Upper lobe of left lung (tissue), 6 donors: ENCODE measurements at regions not wholly inside any gene's neighbourhood (a gene's known extent, or its start where the extent isn't known, plus 50 kb on each side); places are given as distances from the start of the nearest gene placed in this dataset.
A peak's percentile ranks its signal among the peaks of the same experiment; 100 is the strongest.

Experiments used
- ATAC-seq, 2 donors: fragments of 200-7000 bp; cut with Tn5 transposase; one replicate each; pipeline ENCODE4 v1.9.1; 2022; ENCODE audit warnings: mild to moderate bottlenecking in 2 of 2, moderate library complexity in 2 of 2; ENCODE audit not compliant: low FRiP score in 2 of 2
- DNase-seq, 2 donors: peaks; one replicate each; pipeline ENCODE4 v3.0.0-alpha.2; 2019 to 2020
- H3K27ac ChIP-seq, 4 donors: fragments of 200-600 bp; sonication (generic); one replicate each; pipeline ENCODE4 v1.5.1; 2016 to 2019
- H3K27me3 ChIP-seq, 4 donors: fragments of 200-600 bp; sonication (generic); one replicate each; pipeline ENCODE4 v1.5.1; 2017 to 2019
- H3K36me3 ChIP-seq, 4 donors: fragments of 200-600 bp; sonication (generic); one replicate each; pipeline ENCODE4 v1.5.1; 2016 to 2019
- H3K4me1 ChIP-seq, 4 donors: fragments of 200-600 bp; sonication (generic); one replicate each; pipeline ENCODE4 v1.5.1; 2018 to 2019
- H3K4me3 ChIP-seq, 4 donors: fragments of 200-600 bp; sonication (generic); one replicate each; pipeline ENCODE4 v1.5.1; 2017 to 2019; ENCODE audit warnings: mild to moderate bottlenecking in 2 of 4, moderate library complexity in 1 of 4
- H3K9me3 ChIP-seq, 4 donors: fragments of 200-600 bp; sonication (generic); one replicate each; pipeline ENCODE4 v1.5.1; 2018 to 2019
- EP300 ChIP-seq, 4 donors: sonication (generic); formaldehyde crosslinking; IDR thresholded peaks; one replicate each; pipeline ENCODE4 v1.5.1; 2017; ENCODE audit warnings: antibody characterized with exemption in 4 of 4, control low read depth in 2 of 4
- POLR2A ChIP-seq, 4 donors: fragments of 450-650 bp; IDR thresholded peaks; one replicate each; pipeline ENCODE4 v1.5.1; 2016 to 2017; ENCODE audit warnings: antibody characterized with exemption in 4 of 4, mild to moderate bottlenecking in 2 of 4
- POLR2AphosphoS5 ChIP-seq, 2 donors: sonication (generic); formaldehyde crosslinking; IDR thresholded peaks; one replicate each; pipeline ENCODE4 v1.5.1; 2017; ENCODE audit warnings: antibody characterized with exemption in 2 of 2
- WGBS, 2 donors: methylation state at CpG; one replicate each; pipeline ENCODE4 v1.1.5; 2017 to 2018; 5-methylcytosine and 5-hydroxymethylcytosine counted together
- TF ChIP-seq, protein P1 (sequence below), 6 experiments: fragments of 450-650 bp in 4 of 6; fragments of 200-600 bp in 2 of 6; sonication (generic) in 2 of 6; IDR thresholded peaks; one replicate each; pipeline ENCODE4 v1.5.1; 2016 to 2019; ENCODE audit warnings: antibody characterized with exemption in 6 of 6
- donor health status: DM: no; HTN: no; CAD: no; lungs with moderate emphysema.
- donor health status: DM: no; HTN: yes; CAD: no; lungs with severe emphysema.

DNA sequence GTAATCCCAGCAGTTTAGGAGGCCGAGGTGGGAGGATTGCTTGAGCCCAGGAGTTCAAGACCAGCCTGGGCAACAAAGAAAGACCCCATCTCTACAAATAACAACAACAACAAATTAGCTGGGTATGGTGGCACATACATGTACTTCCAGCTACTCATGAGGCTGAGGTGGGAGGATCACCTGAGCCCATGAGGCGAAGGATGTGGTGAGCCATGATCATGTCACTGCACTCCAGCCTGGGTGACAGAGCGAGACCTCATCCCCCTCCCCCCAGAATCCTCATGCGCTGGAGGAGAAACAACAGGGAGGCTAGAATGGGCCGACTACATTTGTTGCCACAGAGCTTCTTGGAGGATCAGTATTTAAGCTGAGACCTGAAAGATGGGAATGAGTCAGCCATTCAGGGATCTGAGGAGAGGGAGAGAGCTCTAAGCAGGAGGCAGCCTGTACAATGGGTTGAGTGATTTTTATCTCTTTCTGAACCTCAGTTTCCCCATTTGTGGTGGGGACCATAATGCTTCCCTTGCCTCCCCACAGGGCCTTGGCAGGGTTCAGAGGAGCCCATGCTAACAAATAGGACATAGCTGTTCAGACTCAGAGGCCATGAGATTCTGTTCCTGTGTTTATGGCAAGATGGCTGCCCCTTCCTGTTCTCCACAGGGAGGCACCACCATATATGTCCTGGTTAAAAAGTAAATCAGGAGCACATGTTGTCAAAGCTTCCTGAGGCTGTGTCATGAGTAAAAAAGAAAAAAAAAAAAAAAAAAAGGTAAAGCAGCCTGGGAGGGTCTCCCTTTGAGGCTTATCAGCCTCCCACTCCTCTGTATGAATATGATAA, 131.4 kb upstream of the HAAO start:
- WGBS, 2 donors: 52 to 75% methylated on average over 5 of the region's 5 CpGs
- DNase-seq (no peak), ATAC-seq (no peak)
- Histone ChIP-seq H3K27me3 (peaks cover 0 to 2% (median 0%) of the 10 kb centered on the region in 4 donors), H3K27ac (peak overlapping the region; percentile 75 to 86 (median 82)), H3K4me3 (no peak overlapping the region), H3K4me1 (peaks cover 62 to 71% (median 62%) of the 10 kb centered on the region in 4 donors), H3K9me3 (no peaks in the 10 kb centered on the region), H3K36me3 (no peaks in the 10 kb centered on the region)
- TF ChIP-seq, protein P1, sequence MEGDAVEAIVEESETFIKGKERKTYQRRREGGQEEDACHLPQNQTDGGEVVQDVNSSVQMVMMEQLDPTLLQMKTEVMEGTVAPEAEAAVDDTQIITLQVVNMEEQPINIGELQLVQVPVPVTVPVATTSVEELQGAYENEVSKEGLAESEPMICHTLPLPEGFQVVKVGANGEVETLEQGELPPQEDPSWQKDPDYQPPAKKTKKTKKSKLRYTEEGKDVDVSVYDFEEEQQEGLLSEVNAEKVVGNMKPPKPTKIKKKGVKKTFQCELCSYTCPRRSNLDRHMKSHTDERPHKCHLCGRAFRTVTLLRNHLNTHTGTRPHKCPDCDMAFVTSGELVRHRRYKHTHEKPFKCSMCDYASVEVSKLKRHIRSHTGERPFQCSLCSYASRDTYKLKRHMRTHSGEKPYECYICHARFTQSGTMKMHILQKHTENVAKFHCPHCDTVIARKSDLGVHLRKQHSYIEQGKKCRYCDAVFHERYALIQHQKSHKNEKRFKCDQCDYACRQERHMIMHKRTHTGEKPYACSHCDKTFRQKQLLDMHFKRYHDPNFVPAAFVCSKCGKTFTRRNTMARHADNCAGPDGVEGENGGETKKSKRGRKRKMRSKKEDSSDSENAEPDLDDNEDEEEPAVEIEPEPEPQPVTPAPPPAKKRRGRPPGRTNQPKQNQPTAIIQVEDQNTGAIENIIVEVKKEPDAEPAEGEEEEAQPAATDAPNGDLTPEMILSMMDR (IDR thresholded peaks at IDR 0.05): no peak
- no peak for TF ChIP-seq POLR2A (IDR thresholded peaks at IDR 0.05)

DNA sequence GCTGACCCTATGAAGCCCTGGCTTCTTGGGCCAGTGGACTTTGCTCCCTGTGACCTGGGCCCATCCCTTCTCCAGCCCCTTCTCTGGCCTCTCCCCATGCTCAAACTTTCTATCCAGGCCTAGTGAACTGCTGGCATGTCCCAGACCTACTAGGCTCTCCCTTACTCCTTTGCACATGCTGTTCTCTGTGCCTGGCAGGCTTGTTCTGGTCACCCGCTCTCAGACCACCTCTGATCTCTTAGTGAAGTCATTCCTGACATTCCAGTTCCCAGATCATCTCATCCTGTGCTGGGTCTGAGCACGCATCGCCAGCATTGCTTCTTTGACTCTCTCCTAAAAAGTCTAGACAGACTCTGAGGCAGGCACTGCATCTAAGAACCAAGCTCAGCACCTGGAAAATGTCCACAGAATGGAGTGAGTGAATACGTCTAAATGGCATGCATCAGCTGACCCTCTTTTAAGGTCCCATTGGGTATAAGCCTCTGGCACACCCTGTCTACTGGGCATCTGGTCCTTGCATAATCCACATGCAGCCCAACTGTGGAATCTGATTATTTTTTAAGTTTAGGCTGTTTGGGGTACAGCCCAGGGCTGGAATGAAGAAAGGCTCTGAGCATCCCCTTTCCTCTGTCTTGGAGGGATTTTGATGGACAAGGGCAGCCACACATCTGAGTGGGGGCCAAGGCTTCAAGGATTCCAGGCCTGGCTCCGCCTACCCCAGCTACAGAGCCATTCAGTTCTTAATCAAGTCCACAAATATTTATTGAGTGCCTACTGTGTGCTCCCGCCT, 130.6 kb upstream of the HAAO start:
- DNase-seq: no peak
- Histone ChIP-seq H3K9me3 (no peaks in the 10 kb centered on the region), H3K4me3 (no peak overlapping the region), H3K27ac (peak overlapping the region; percentile 75 to 86 (median 82)), H3K4me1 (peaks cover 54 to 68% (median 59%) of the 10 kb centered on the region in 4 donors), H3K36me3 (no peaks in the 10 kb centered on the region), H3K27me3 (peaks cover 0 to 2% (median 0%) of the 10 kb centered on the region in 4 donors)
- ATAC-seq: peak in 1 of 2 donors; percentile 76
- WGBS, 2 donors: 76 to 84% methylated on average over 5 to 6 of the region's 6 CpGs
- TF ChIP-seq POLR2A (IDR thresholded peaks at IDR 0.05) (no peak), EP300 (IDR thresholded peaks at IDR 0.05) (peak in 1 of 4 donors; percentile 22)

DNA sequence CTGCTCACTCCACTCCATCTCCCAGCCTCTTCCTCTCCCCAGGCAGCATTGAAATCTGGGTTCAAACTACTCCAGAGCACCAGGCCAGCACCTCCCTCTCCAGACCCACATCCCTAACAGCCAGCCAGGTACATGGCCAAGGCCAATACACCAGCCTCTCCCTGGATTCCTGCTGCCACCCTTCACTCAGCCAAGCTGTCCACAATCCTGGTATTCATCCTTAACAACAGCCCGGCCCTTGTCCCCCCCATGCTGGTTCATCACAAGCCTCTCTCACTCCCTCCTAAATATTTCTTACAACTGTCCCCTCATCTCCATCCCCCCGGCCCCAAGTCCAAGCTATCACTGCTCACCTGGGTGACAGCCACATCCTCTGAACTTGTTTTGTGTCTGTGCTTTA, 129.9 kb upstream of the HAAO start:
- peaks cover 0 to 2% (median 0%) of the 10 kb centered on the region in 4 donors for H3K27me3 ChIP-seq
- ATAC-seq (no peak), DNase-seq (no peak)
- peak overlapping the region; percentile 75 to 86 (median 82) for H3K27ac ChIP-seq
- no peaks in the 10 kb centered on the region for H3K36me3 ChIP-seq
- H3K4me3 ChIP-seq: no peak overlapping the region
- peaks cover 52 to 63% (median 59%) of the 10 kb centered on the region in 4 donors for H3K4me1 ChIP-seq
- no peaks in the 10 kb centered on the region for H3K9me3 ChIP-seq
- WGBS, 2 donors: 92 to 93% methylated on average over 2 of the region's 2 CpGs
- no peak for TF ChIP-seq POLR2A (IDR thresholded peaks at IDR 0.05)
- TF ChIP-seq EP300 (IDR thresholded peaks at IDR 0.05): no peak
- TF ChIP-seq POLR2AphosphoS5 (IDR thresholded peaks at IDR 0.05): no peak
- TF ChIP-seq, protein P1 (IDR thresholded peaks at IDR 0.05): no peak

DNA sequence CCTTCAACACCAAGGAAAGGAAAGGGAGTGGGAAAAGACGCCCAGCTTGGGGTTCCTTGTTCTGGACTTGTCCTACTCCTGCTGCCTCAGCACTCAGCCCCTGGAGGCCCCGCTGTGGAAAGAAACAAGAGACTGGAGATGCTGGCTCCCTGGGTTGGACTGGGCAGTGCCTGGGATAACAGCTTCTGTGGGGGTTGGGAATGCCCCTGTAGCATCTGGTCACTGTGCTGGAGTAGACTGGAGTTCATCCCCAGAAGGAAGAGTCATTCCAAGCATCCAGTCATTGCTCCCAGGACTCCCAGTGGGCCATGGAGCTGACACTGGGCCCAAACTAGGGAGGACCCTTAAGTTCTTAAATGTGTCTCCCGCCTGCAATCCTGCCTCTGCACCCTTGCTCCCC, 129.3 kb upstream of the HAAO start:
- Histone ChIP-seq H3K9me3 (no peaks in the 10 kb centered on the region), H3K4me1 (peaks cover 48 to 62% (median 53%) of the 10 kb centered on the region in 4 donors), H3K36me3 (no peaks in the 10 kb centered on the region), H3K27me3 (peaks cover 0 to 2% (median 0%) of the 10 kb centered on the region in 4 donors), H3K4me3 (no peak overlapping the region), H3K27ac (peak overlapping the region in 3 of 4 donors; percentile 30 to 86 (median 81))
- DNase-seq (no peak), ATAC-seq (no peak)
- TF ChIP-seq, protein P1 (IDR thresholded peaks at IDR 0.05): no peak
- TF ChIP-seq EP300 (IDR thresholded peaks at IDR 0.05) (no peak), POLR2AphosphoS5 (IDR thresholded peaks at IDR 0.05) (no peak), POLR2A (IDR thresholded peaks at IDR 0.05) (no peak)
- WGBS, 2 donors: 87 to 90% methylated on average over 3 of the region's 3 CpGs

DNA sequence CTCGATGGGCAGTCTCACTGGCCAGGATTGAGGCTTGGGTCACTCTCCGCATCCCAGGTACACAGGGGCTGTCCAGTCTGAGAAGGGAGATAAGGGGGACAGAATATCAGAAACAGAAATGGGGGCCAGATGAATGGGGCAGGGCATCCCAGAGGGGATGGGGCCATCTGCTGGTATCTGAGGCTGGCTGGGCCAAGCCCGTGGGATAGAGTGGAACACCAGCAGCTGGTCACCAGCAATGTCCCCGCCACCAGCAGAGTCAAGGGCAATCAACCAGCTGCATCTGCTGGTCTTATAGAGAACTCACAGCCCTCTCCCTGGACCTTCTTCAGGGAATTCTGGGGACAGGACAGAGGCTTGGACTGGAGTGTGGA, 128.8 kb upstream of the HAAO start:
- DNase-seq (no peak), ATAC-seq (no peak)
- H3K4me3 ChIP-seq: no peak overlapping the region
- peak overlapping the region in 1 of 4 donors; percentile 86 for H3K27ac ChIP-seq
- peaks cover 42 to 56% (median 47%) of the 10 kb centered on the region in 4 donors for H3K4me1 ChIP-seq
- WGBS, 2 donors: 81 to 88% methylated on average over 4 of the region's 4 CpGs
- TF ChIP-seq POLR2AphosphoS5 (IDR thresholded peaks at IDR 0.05): no peak
- TF ChIP-seq POLR2A (IDR thresholded peaks at IDR 0.05): no peak
- no peak for TF ChIP-seq EP300 (IDR thresholded peaks at IDR 0.05)
- TF ChIP-seq, protein P1 (IDR thresholded peaks at IDR 0.05): no peak
- no peaks in the 10 kb centered on the region for H3K36me3 ChIP-seq
- H3K27me3 ChIP-seq: peaks cover 0 to 2% (median 0%) of the 10 kb centered on the region in 4 donors
- H3K9me3 ChIP-seq: no peaks in the 10 kb centered on the region
